C4-2B (cell line): ENCODE measurements at regions not wholly inside any gene's neighbourhood (a gene's known extent, or its start where the extent isn't known, plus 50 kb on each side); places are given as distances from the start of the nearest gene placed in this dataset.

ENCODE experiments used
- ZFX ChIP-seq: fragments of 450-650 bp; IDR thresholded peaks from 2 replicates; pipeline ENCODE4 v1.6.1; 2017
- TF ChIP-seq, protein P1 (sequence below): fragments of 450-650 bp; conservative IDR thresholded peaks from 2 replicates; pipeline ENCODE4 v1.5.1; 2017; ENCODE audit warnings: mild to moderate bottlenecking

- TF ChIP-seq, protein P1, sequence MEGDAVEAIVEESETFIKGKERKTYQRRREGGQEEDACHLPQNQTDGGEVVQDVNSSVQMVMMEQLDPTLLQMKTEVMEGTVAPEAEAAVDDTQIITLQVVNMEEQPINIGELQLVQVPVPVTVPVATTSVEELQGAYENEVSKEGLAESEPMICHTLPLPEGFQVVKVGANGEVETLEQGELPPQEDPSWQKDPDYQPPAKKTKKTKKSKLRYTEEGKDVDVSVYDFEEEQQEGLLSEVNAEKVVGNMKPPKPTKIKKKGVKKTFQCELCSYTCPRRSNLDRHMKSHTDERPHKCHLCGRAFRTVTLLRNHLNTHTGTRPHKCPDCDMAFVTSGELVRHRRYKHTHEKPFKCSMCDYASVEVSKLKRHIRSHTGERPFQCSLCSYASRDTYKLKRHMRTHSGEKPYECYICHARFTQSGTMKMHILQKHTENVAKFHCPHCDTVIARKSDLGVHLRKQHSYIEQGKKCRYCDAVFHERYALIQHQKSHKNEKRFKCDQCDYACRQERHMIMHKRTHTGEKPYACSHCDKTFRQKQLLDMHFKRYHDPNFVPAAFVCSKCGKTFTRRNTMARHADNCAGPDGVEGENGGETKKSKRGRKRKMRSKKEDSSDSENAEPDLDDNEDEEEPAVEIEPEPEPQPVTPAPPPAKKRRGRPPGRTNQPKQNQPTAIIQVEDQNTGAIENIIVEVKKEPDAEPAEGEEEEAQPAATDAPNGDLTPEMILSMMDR: no peak
- TF ChIP-seq ZFX: no peak
Measured at GRCh38 chr4:167868163-167868562, 224.2 kb upstream of the ANXA10 start.
